Hematopoietic multipotent progenitor cell treated with erythropoietin and hydrocortisone succinate and interleukin-3 and kit ligand, for 17 days (in vitro differentiated cells): ENCODE measurements at regions not wholly inside any gene's neighbourhood (a gene's known extent, or its start where the extent isn't known, plus 50 kb on each side); places are given as distances from the start of the nearest gene placed in this dataset.

Experiments
- DNase-seq: peaks from one replicate; pipeline ENCODE4 v3.0.0-alpha.2; 2015; ENCODE audit warnings: low spot score

DNA sequence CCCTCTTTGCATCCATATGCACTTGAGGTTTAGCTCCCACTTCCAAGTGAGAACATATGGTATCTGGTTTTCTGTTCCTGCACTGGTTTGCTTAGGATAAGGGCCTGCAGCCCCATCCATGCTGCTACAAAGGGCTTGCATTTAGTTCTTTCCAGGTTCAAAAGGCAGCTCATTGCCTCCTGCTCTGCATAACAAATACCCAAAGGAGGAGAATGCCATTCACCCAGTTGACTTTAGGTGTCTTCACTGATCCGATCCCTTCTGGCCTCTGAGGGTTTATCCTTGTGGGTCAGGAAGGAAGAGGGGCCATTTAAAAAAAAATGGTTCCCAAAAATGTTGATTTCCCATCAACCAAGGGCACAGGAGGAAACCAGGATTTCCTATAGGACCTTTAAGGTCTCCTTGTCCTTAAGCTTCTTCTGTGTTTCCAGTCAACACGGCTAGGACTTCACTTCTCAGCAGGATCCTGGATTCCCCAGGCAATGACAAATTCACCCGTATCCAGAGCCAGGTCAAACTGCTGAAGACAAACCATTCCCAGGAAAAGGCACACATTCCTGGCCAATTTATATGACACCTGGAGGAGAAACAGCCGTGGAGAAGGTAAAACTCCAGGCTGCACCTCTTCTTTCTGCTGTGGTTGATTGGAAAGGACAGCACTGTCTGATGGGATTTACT lies 447.7 kb upstream of the CDH4 start:
- no peak for DNase-seq

DNA sequence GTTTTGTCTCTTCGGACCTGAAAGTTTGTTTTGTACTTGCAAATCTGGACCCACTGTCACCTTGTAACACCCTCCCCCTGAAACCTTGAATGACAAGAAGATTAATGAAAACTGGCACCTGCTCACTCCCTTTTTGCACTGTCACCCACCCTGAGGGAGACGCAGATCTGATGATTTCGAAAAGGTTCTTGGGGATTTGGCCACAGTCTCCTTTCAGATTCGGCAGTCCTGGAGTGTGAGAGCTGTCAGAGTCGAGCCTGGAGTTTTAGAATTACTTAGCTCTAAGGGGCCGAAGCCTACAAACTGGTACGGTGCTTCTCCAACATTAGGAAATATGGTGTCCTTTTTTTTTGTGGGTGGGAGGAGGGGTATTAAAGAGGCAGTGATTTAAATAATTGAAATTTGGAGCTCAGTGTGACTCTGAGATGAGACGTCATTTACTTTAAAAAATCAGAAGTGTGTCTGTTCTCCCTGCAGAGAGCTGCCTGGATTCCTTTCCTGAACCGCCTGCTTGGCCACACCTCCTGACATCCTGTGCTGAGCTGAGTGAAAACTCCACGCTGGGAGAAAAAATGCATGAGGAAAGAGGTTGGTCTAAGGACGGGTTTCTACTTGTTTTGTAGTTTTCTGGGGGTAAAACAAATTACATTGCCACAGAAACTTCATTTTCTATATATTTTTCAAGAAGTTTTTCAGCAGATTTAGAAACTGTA lies 447.0 kb upstream of the CDH4 start:
- DNase-seq: no peak

DNA sequence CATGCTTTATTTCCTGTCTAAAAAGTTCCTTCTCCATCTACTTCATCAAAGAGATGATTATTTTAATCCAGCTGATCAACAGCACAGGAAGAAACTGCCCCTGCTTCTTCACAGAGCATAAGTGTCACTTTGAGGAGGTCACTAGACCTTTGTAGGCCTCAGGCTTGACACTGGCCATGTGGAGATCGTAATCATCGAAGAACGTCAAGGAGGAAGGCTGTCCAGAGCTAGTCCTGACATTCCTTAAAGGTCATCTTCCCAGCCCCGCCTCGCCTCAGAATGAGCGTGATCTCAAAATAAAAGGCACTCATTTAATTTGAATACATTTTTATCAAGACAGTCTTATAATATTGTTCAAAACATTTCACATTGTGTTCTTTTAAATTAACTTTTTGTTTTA lies 445.7 kb upstream of the CDH4 start:
- DNase-seq: no peak

DNA sequence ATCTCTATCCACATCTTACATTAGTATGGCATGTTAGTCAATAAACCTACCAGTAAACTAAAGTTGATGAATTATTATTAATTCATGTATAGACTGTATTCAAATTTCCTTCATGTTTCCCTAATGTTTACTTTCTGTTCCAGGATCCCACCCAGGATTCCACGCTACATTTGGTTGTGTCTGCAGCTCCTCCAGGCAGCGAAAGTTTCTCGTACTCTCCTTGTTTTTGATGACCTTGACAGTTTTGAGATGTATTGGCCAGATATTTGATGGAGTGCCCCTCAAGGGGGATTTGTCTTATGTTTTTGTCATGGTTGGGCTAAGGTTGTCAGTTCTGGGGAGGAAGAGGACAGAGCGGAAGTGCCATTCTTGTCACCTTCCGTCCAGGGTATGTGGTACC lies 445.2 kb upstream of the CDH4 start:
- DNase-seq: no peak

DNA sequence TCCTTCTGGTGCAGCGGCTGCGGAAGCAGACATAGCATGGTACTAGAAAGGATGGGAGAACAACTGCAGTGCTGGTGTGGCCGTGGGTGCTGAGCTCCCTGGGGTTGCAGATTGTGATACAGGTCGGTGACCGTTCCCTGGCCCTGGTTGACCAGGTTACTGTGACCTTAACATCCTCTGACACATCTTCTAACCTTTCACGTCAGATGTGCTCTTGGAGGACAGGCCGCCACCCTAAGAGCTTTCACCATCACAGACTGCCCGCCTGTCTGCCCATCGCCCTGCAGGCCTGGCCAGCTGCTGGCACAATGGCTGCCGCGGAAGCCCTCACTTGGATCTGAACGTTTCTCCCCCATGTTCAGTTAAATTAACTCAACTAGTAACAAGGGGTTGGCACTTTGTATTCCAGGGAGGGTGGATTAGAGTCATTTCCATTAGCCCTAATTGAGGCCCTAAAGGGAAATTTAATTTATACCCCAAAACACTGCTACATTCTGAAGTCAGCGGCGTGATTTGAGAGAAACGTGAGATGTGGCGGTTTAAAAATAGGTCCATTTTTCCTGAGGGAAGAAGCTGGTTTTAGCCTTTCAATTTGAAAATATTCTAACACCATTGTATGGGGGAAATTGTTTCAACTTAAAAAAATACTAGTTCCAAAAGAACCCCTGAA lies 443.9 kb upstream of the CDH4 start:
- DNase-seq: no peak

DNA sequence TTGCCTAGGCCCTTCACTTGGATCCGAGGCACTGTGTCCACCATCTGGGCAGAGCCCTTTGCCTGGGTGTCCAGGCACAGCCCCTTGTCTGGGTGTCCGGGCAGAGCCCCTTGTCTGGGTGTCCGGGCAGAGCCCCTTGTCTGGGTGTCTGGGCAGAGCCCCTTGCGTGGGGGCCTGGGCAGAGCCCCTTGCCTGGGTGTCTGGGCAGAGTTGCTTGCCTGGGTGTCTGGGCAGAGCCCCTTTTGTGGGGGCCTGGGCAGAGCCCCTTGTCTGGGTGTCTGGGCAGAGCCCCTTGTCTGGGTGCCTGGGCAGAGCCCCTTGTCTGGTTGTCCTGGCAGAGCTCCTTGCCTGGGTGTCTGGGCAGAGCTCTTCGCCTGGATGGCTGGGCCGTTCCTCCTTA lies 443.4 kb upstream of the CDH4 start:
- DNase-seq: no peak

DNA sequence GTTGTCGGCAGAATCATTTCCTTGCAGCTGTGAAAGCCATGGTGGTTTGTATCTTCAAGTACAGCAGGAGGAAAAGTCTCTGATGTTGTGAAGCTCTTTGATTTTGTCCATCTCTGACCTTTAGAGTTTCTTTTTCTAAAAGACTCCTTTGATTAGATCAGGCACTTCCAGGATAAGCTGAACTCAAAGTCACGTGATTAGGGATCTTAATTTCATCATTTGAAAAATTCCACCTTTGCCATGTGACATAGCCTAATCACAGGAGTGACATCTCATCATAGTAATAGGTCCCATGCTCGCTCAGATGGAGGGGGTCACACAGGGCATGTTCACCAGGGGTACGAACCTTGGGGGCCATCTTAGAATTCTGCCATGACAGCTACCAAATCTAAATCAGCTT lies 441.5 kb upstream of the CDH4 start:
- DNase-seq: no peak

DNA sequence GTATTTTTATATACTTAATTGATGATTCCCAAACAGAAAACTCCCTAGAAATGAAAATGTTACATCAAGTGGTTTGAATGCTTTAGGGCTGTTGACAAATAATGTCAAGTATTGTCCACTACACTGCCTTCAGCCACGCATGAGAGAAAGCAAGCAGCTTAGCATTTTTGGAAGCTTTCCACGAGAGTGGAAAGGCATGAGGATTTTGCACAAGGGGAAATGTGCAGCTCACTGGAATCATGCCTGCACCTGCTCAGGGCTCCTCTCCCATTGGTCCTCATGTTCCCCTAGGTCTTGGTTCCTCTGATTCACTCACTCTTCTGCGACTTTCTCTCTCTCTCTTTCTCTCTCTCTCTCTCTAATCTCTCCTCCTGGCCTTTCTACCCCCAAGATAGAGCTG lies 439.5 kb upstream of the CDH4 start:
- no peak for DNase-seq

DNA sequence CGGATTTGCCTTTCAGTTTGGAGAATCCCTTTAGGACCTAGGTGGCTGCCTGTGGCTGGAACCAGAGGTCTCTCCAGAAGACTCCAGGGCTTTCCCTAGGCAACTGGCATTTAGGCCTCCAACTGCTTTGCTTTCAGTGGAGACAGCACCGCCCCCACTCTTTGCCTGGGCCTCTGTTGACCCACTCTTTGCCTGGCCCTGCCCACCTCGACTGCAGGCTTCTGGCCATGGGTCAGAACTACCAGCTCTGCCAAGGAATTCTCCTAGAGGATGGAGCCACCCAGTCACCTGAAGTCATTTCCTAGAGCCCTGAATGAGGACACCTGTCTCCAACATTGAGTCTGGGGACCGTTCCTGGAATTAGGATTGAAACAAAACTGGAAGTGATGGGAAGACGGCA lies 439.0 kb upstream of the CDH4 start:
- no peak for DNase-seq

DNA sequence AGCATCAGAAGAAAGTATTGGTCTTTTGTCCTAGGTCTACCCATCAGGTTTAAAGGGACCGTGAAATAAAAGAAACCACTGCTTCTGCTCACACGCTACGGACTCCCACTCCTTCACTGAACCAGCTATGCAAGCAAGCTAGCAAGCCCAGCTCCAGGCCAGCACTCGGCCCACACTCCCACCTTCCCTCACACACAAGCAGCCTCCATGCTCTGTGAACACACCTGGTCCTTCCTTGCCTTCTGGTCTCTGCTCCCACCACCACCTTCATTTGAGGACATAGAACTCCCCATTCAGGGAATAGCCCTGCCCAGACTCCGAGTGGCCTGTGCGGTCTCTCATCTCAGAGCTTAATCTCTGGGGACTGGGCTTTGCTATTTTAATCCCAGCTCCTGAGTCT lies 436.4 kb upstream of the CDH4 start:
- no peak for DNase-seq

DNA sequence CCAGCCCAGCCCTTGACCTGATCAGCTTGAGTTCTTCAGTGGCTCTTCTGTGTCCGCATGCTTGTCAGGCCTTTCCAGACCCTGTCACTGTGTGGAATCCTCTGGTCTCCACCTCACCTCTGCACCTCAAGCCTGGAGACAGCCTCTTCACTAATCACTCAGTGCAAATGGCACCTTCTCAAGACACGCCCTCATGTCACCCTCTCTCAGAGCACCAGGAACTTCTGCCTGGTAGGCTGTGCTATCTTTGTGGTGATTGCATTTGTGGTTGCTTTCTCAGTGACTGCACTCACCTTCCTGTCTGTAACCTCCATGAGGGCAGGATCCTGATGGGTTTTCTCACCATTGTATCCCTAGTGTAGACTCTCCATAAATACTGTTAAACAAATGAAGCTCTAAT lies 435.2 kb upstream of the CDH4 start:
- no peak for DNase-seq

DNA sequence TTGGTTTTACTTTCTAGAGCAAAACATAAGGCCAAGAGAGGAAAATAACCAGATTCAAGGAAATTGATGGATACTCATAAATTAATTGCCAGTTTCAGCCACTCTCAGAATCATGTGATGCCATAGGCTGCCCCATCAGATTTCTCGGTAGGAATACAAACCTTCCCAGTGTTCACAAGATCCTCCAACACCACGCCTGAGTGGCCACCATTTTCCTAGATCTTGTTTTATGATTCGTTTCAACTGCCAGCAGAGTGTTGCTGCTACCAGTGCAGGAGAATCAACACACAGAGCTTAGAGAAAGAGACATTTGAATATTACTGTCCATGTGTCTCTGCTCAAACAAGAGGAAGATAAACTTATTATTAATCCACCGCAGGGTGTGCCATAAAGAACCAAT lies 434.2 kb upstream of the CDH4 start:
- no peak for DNase-seq

DNA sequence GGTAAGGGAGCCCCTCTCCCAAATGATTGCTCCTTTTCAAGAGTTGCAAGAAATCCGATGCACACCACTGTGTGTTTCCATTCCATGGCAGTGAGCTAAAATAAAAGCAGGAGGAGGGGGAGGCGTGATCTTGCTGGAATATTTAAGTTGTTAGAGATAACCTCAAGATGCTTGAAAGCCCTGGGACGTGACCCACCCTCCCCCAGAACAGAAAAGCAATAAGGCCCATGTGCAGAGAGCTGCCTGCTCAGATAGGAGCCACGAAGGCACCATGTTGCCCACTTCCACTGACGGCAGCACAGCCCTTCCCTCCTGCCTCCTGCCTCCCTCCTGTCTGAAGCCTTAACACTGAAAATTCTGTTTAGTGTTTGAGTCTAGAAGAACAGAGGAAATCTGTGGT lies 432.6 kb upstream of the CDH4 start:
- no peak for DNase-seq

DNA sequence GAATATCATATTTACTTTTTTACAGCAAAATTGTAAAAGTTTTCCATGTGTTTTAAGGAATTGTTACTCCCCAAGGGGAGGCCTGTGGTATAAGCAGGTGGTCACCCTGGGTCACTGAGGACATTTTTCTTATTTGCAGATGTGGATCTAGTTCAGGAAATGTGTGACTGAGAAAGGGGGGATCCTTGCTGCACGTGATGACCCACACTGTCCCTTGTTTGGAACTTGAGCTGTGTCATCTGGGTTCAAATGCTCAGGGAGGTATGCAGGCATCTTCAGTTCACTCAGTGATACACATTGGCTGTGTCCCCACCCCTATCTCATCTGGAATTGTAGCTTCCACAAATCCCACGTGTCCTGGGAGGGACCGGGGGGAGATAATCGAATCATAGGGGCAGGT lies 431.9 kb upstream of the CDH4 start:
- no peak for DNase-seq

DNA sequence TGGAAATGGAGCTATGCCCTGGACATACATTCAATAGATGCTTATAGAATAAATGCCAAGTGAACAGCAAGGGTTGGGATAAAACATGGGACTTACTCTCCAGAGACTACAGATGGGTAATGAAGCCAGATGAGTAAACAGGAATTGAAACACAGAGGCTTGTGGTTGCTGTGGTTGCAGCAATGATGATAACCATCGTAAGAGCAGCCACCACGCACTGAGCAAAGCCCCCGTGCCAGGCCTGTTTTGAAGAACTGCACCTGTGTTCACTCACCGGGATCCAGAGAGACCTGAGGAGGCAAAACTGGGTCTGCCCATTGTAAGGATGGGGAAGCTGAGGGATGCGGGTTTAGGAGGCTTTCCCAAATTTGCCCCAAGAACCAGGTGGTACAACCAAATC lies 431.1 kb upstream of the CDH4 start:
- no peak for DNase-seq

DNA sequence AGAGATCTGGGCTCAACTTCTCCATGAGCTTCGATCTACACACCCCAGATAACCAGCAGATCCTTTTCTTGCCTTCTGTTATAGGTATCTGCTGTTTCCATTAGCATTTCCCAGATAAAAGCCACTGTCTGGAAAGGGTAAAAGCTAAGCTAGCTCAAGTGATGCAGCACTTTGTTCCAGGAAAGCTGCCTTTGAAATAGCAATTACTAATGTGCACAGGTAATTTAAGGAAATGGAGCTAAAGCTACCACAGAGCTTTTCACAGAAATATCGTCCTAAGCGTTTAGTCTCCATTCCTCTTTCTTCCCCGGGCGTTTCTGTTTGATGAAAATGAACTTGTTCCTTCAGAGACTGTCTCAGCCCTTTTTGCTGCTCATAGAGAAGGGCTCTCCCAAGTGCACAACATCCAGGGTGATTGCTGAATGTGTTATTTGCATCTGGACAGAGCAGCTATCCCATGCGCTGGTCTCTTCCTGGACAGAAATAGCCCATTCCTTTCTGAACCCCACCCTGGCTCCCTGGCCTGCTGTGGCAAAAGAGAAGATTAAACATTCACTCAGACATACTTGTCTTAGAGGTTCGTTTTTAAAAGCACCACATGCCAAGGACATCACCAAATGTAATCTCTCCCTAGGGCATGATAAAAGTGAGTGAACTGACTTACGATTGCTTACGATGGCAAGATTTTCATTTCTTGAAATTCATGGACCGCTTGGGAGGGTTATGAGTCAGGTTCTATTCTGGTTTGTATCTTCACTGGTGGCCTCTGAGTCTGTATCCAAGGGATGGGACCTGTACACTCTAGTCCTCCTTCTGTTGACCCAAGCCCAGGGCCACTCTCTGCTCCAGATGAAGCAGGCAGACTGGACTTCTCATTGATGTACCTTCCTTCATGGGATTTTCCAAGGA lies 429.1 kb upstream of the CDH4 start:
- DNase-seq: no peak

DNA sequence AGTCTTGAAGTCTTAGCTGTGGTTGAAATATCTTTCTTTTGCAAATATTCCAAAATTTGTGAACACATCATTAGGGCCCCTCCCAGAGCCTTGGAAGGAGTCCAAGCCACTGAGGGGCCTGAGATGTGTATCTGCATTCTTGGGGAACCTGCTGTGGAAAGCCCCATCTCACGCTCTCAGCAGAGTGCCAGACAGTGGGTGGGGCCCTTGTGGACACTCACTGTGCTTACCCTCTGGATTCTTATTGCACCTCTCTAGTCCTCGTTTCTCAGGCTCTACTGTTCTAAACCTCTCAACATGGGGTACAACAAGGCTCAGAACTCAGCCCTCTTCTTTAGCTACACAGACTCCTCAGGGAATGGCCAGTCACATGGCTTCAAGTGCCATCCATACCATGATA lies 416.2 kb upstream of the CDH4 start:
- DNase-seq: no peak

DNA sequence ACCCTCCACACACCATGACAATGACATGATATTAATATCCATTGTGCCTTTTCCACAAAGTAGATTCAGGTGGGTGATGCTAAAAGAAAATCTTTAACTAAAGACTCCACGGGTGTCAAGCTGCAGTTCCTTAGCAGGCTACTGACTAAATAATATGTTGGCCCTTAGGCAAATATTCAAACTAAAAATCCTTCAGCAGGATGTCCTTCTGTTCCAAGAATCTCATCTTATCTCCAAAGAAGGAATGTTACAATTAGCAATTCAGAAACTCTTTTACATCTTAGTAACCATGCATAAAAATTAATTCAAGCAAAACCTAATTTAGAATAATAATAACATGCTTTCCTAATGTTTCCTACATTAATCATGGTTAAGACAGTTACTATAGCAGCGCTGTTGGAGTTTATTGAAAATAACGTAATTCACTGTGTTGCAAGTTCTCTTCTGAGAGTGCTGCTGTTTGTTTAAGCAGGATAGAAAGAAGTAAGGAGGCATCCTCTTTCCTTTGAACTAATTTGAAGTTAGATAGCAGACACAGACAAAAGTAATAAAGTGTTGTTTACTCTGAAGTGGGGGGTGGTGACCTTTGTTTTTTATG lies 414.8 kb upstream of the CDH4 start:
- DNase-seq: no peak

DNA sequence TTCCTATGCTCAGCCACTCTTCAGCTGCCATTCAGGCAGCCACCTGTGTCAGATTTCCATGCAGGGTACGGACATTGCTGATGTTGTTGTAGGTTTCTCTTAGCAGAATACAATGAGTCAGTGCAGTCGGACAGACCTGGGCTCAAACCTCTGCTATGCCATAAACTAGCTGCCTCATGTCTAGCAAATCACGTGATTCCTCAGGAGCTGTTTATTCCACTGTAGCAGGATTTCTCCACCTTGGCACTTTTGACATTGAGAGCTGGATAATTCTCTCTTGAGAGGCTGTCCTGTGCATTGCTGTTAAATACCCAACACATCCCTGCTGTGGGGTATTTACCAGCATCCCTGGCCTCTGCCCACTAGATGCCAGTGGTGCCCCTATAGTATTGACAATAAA lies 413.8 kb upstream of the CDH4 start:
- DNase-seq: no peak

DNA sequence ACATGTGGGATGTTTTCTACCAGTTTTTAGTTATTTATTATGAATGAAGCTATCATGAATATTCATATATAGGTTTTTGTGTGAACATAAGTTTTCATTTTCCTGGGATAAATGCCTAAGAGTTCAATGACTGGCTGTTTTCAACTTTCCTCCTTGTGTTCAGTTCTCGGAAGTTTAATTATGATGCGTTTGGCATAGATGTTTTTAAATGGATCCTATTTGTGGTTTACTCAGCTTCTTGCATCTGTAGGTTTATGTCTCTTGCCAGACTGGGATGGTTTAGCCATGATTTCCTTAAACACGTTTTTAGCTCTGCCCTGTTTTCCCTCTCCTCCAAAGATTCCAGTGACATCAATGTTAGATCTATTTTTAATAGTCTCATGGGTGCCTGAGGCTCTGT lies 411.1 kb upstream of the CDH4 start:
- DNase-seq: no peak

DNA sequence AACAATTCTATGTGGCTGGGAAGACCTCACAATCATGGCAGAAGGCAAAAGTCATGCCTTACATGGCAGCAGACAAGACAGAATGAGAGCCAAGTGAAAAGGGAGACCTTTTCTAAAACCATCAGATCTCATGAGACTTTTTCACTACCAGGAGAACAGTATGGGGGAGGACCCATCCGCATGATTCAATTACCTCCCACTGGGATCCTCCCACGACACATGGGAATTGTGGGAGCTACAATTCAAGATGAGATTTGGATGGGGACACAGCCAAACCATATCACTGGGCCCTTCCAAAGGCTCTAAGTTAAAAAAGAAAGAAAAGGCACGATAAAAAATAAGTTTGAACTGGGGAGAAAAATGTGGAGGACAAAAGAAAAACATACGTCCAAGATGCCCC lies 406.9 kb upstream of the CDH4 start:
- DNase-seq: no peak
